Caco-2 (cell line): ENCODE measurements at regions not wholly inside any gene's neighbourhood (a gene's known extent, or its start where the extent isn't known, plus 50 kb on each side); places are given as distances from the start of the nearest gene placed in this dataset.

Experiments used
- BruUV-seq: library from RNA; stranded (reverse); fragments of 400-500 nt; replicated peaks from 2 replicates; lab custom pipeline; 2021; lab: Mats Ljungman, UMichigan
- CTCF ChIA-PET: fragments of 300-600 bp; sonication (Branson Sonifier 250); formaldehyde crosslinking; loops from one replicate; lab custom pipeline; 2022; ENCODE audit warnings: antibody characterized with exemption; lab: Charles Lee
- POLR2A ChIA-PET: fragments of 300-600 bp; sonication (Branson Sonifier 250); formaldehyde crosslinking; loops from one replicate; lab custom pipeline; 2022; ENCODE audit warnings: antibody characterized with exemption; lab: Charles Lee
- DNase-seq, 2 experiments: peaks; one replicate each; pipeline versions ENCODE4 v3.0.0 to v3.0.0-alpha.2; 2020 to 2022
- H3K27me3 ChIP-seq: replicated peaks from 2 replicates; pipeline ENCODE4 v1.6.0; 2011; ENCODE audit warnings: low read length; ENCODE audit not compliant: control insufficient read depth, insufficient read depth
- H3K36me3 ChIP-seq: 2 replicates; pipeline ENCODE4 v1.5.1; 2011; ENCODE audit warnings: low read length; ENCODE audit not compliant: control insufficient read depth, insufficient read depth
- H3K4me1 ChIP-seq: fragments of 250-450 bp; sonication (Bioruptor Pico); 2 replicates; pipeline ENCODE4 v1.5.1; 2020; ENCODE audit warnings: mild to moderate bottlenecking
- H3K4me3 ChIP-seq: 2 replicates; pipeline ENCODE4 v1.5.1; 2011; ENCODE audit warnings: low read depth, mild to moderate bottlenecking, control low read depth, low read length
- H3K9me3 ChIP-seq: fragments of 250-450 bp; sonication (Bioruptor Pico); 2 replicates; pipeline ENCODE4 v1.5.1; 2020; ENCODE audit warnings: mild to moderate bottlenecking, moderate library complexity
- H3K27ac Mint-ChIP-seq: one replicate; pipeline ENCODE4 v1.8.0; 2022; ENCODE audit warnings: mixed read lengths; ENCODE audit not compliant: unreplicated experiment
- H3K27me3 Mint-ChIP-seq: one replicate; pipeline ENCODE4 v1.8.0; 2022; ENCODE audit warnings: mixed read lengths; ENCODE audit not compliant: insufficient read depth, unreplicated experiment
- H3K36me3 Mint-ChIP-seq: one replicate; pipeline ENCODE4 v1.8.0; 2022; ENCODE audit warnings: mild to moderate bottlenecking, mixed read lengths; ENCODE audit not compliant: insufficient read depth, unreplicated experiment
- H3K4me1 Mint-ChIP-seq: one replicate; pipeline ENCODE4 v1.8.0; 2022; ENCODE audit warnings: low read depth, mixed read lengths; ENCODE audit not compliant: unreplicated experiment
- H3K4me3 Mint-ChIP-seq: one replicate; pipeline ENCODE4 v1.8.0; 2022; ENCODE audit warnings: mild to moderate bottlenecking, moderate library complexity, mixed read lengths; ENCODE audit not compliant: unreplicated experiment
- H3K9me3 Mint-ChIP-seq: one replicate; pipeline ENCODE4 v1.8.0; 2022; ENCODE audit warnings: mixed read lengths; ENCODE audit not compliant: unreplicated experiment
- intact Hi-C: fragments of 100-400 bp; cut with micrococcal nuclease; formaldehyde crosslinking; loops from one replicate; pipeline ENCODE4 v1.10.0; 2022; ENCODE audit not compliant: unreplicated experiment
- TF ChIP-seq, protein P1 (sequence below), 2 experiments: fragments of 200-600 bp in 1 of 2; IDR thresholded peaks; 1 replicate in 1 of 2; 2 replicates in 1 of 2; pipeline versions ENCODE4 v1.5.1 to v1.8.0; 2011 to 2022; ENCODE audit warnings: antibody characterized with exemption in 1 of 2, control low read depth in 1 of 2, inconsistent platforms in 1 of 2, low read depth in 1 of 2, low read length in 1 of 2, mild to moderate bottlenecking in 1 of 2, moderate library complexity in 1 of 2; ENCODE audit not compliant: insufficient read depth in 1 of 2, severe bottlenecking in 1 of 2, unreplicated experiment in 1 of 2

DNA sequence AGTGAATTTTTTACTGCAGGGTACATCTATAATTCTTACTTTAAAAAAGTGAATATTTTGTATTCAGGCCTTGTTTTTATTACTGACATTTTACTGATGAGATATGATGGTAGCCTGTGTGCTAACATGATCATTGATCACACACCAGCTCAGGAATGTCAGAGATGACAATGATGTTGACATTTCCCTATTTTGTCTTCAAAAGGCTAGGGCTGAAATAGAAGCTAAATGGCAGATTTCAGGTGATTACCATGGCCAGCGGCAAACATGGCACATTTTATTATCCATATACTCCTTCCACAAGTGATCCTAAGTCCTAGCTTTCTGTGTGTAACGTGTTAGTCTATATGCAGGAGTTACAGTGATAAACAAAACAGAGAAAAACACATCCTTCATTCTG, 544.3 kb upstream of the MIR17HG start:
- Mint-ChIP-seq H3K27me3 (no peaks in the 10 kb centered on the region), H3K36me3 (no peaks in the 10 kb centered on the region), H3K4me3 (no peak overlapping the region), H3K27ac (no peak overlapping the region), H3K4me1 (no peaks in the 10 kb centered on the region), H3K9me3 (no peaks in the 10 kb centered on the region)
- ChIA-PET CTCF (no interaction called here), POLR2A (interaction anchor here (0.5 kb wide), 1 partner anchor 54 kb away, joined by 8 read pairs; no protein-coding TSS in a partner anchor)
- intact Hi-C loops, result no loop called here
- no peak for DNase-seq
- H3K4me1 ChIP-seq, result no peaks in the 10 kb centered on the region
- no peaks in the 10 kb centered on the region for H3K36me3 ChIP-seq
- H3K27me3 ChIP-seq, result no peaks in the 10 kb centered on the region
- no TSS peak for BruUV-seq
- TF ChIP-seq, protein P1, sequence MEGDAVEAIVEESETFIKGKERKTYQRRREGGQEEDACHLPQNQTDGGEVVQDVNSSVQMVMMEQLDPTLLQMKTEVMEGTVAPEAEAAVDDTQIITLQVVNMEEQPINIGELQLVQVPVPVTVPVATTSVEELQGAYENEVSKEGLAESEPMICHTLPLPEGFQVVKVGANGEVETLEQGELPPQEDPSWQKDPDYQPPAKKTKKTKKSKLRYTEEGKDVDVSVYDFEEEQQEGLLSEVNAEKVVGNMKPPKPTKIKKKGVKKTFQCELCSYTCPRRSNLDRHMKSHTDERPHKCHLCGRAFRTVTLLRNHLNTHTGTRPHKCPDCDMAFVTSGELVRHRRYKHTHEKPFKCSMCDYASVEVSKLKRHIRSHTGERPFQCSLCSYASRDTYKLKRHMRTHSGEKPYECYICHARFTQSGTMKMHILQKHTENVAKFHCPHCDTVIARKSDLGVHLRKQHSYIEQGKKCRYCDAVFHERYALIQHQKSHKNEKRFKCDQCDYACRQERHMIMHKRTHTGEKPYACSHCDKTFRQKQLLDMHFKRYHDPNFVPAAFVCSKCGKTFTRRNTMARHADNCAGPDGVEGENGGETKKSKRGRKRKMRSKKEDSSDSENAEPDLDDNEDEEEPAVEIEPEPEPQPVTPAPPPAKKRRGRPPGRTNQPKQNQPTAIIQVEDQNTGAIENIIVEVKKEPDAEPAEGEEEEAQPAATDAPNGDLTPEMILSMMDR (IDR thresholded peaks at IDR 0.05; ENCODE audit: insufficient read depth in 1 of 2, low read depth in 1 of 2, low read length in 1 of 2, severe bottlenecking in 1 of 2, unreplicated experiment in 1 of 2), result no peak
- H3K9me3 ChIP-seq, result no peaks in the 10 kb centered on the region
- H3K4me3 ChIP-seq, result no peak overlapping the region

DNA sequence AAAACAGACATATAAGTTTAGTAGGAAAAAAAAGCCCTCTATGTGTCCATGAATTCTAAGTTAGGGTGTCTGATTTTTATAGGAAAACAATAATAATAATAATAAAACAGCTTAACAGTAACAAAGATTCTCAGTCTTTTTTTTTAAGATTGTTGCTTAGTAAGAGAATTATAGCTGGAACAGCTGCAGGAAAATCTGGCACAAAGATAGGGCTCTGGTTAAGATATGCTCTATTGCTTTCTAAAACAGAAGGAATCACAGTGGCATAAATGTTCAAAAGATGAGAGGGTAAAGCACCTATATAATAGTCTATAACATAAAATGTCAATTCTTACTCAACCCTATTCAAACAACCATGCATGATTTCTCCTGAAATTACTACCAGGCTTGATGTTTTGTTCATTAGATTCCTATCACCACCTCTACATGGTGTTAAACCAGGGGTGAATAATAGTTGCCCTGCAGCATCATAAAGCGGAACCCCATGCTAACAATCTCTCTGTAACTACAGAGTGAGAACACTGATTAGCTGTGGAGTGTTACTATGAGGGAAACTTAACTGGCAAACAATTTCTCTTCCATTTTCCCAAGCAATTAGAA, 541.4 kb upstream of the MIR17HG start:
- DNase-seq, result no peak
- H3K4me1 ChIP-seq, result no peaks in the 10 kb centered on the region
- no peak overlapping the region for H3K4me3 Mint-ChIP-seq
- POLR2A ChIA-PET, result no interaction called here
- H3K36me3 Mint-ChIP-seq, result no peaks in the 10 kb centered on the region
- no peaks in the 10 kb centered on the region for H3K4me1 Mint-ChIP-seq
- no TSS peak for BruUV-seq
- TF ChIP-seq, protein P1 (IDR thresholded peaks at IDR 0.05; ENCODE audit: insufficient read depth in 1 of 2, low read depth in 1 of 2, low read length in 1 of 2, severe bottlenecking in 1 of 2, unreplicated experiment in 1 of 2), result no peak
- no peak overlapping the region for H3K4me3 ChIP-seq
- intact Hi-C loops, result no loop called here
- no peaks in the 10 kb centered on the region for H3K36me3 ChIP-seq
- H3K27ac Mint-ChIP-seq, result no peak overlapping the region
- CTCF ChIA-PET, result no interaction called here
- no peaks in the 10 kb centered on the region for H3K27me3 ChIP-seq
- no peaks in the 10 kb centered on the region for H3K9me3 Mint-ChIP-seq
- no peaks in the 10 kb centered on the region for H3K9me3 ChIP-seq
- H3K27me3 Mint-ChIP-seq, result no peaks in the 10 kb centered on the region

DNA sequence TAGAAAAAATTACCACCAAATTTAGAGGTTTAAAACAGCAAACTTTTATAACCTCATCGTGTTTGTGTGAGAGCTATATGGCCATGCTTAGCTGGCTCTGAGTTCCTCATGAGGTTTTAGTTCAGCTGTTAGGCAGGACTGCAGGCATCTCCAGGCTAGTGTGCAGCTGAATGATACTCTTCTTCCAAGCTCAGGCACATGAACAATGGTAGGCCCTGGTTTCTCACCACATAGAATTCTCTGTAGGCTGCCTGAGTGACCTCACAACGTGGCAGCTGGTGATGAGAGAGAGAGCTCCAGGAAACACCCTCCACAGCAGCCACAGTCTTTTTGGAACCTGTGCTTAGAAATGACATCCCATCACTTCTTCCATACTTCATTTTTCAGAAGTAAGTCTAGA, 540.6 kb upstream of the MIR17HG start:
- Mint-ChIP-seq H3K27ac (no peak overlapping the region), H3K4me3 (no peak overlapping the region), H3K36me3 (no peaks in the 10 kb centered on the region), H3K27me3 (no peaks in the 10 kb centered on the region), H3K4me1 (no peaks in the 10 kb centered on the region), H3K9me3 (no peaks in the 10 kb centered on the region)
- ChIA-PET CTCF (no interaction called here), POLR2A (no interaction called here)
- H3K4me3 ChIP-seq, result no peak overlapping the region
- H3K36me3 ChIP-seq, result no peaks in the 10 kb centered on the region
- no TSS peak for BruUV-seq
- no peak for DNase-seq
- intact Hi-C loops, result no loop called here
- TF ChIP-seq, protein P1 (IDR thresholded peaks at IDR 0.05; ENCODE audit: insufficient read depth in 1 of 2, low read depth in 1 of 2, low read length in 1 of 2, severe bottlenecking in 1 of 2, unreplicated experiment in 1 of 2), result no peak
- no peaks in the 10 kb centered on the region for H3K4me1 ChIP-seq
- no peaks in the 10 kb centered on the region for H3K9me3 ChIP-seq
- H3K27me3 ChIP-seq, result no peaks in the 10 kb centered on the region
